SJCRH30 (cell line): ENCODE measurements at regions not wholly inside any gene's neighbourhood (a gene's known extent, or its start where the extent isn't known, plus 50 kb on each side); places are given as distances from the start of the nearest gene placed in this dataset.

Experiments used
- DNase-seq, 2 experiments: peaks; one replicate each; pipeline ENCODE4 v3.0.0-alpha.2; 2015 to 2020
- H3K27ac ChIP-seq: fragments of 250-450 bp; sonication (Bioruptor Pico); 2 replicates; pipeline ENCODE4 v1.5.1; 2020; ENCODE audit warnings: mild to moderate bottlenecking, moderate library complexity
- H3K27me3 ChIP-seq: fragments of 250-450 bp; sonication (Bioruptor Pico); 2 replicates; pipeline ENCODE4 v1.5.1; 2020; ENCODE audit warnings: mild to moderate bottlenecking, moderate library complexity
- H3K36me3 ChIP-seq: fragments of 250-450 bp; sonication (Bioruptor Pico); 2 replicates; pipeline ENCODE4 v1.5.1; 2020; ENCODE audit warnings: mild to moderate bottlenecking, moderate library complexity
- H3K4me1 ChIP-seq: fragments of 250-450 bp; sonication (Bioruptor Pico); 2 replicates; pipeline ENCODE4 v1.5.1; 2020; ENCODE audit warnings: mild to moderate bottlenecking, moderate library complexity
- H3K4me3 ChIP-seq: fragments of 250-450 bp; sonication (Bioruptor Pico); 2 replicates; pipeline ENCODE4 v1.5.1; 2020; ENCODE audit warnings: mild to moderate bottlenecking, moderate library complexity
- H3K9me3 ChIP-seq: fragments of 250-450 bp; sonication (Bioruptor Pico); replicated peaks from 2 replicates; pipeline ENCODE4 v1.5.1; 2020; ENCODE audit warnings: mild to moderate bottlenecking, moderate library complexity

- H3K27ac ChIP-seq, result no peak overlapping the region
- H3K36me3 ChIP-seq, result no peaks in the 10 kb centered on the region
- H3K27me3 ChIP-seq, result no peaks in the 10 kb centered on the region
- DNase-seq, result no peak
- H3K9me3 ChIP-seq, result no peaks in the 10 kb centered on the region
- no peaks in the 10 kb centered on the region for H3K4me1 ChIP-seq
- H3K4me3 ChIP-seq, result no peak overlapping the region
Observed at GRCh38 chr6:120590611-120591010, 743.7 kb downstream of the TBC1D32 start.

DNA sequence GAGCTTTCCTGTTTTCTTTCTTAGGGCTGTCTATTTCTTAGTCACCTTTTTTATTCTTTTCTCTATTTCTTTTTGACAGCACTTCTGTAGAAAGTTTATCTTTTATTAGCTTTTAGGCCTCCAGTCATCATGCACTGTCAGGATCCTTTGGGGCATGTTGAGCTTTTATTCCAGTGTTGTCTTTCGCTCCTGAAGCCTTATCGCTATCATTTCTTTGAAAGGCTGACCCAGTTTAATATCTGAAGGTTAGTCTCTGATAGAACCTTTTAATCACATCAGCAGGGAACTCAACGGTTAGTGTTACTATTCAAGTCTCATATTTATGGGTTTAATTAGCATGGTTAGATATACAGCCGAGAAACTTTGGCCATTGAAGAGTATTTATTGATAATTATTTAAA, 745.9 kb downstream of the TBC1D32 start:
- no peaks in the 10 kb centered on the region for H3K4me1 ChIP-seq
- no peaks in the 10 kb centered on the region for H3K27me3 ChIP-seq
- no peak overlapping the region for H3K4me3 ChIP-seq
- no peaks in the 10 kb centered on the region for H3K36me3 ChIP-seq
- no peak for DNase-seq
- H3K27ac ChIP-seq, result no peak overlapping the region
- no peaks in the 10 kb centered on the region for H3K9me3 ChIP-seq

DNA sequence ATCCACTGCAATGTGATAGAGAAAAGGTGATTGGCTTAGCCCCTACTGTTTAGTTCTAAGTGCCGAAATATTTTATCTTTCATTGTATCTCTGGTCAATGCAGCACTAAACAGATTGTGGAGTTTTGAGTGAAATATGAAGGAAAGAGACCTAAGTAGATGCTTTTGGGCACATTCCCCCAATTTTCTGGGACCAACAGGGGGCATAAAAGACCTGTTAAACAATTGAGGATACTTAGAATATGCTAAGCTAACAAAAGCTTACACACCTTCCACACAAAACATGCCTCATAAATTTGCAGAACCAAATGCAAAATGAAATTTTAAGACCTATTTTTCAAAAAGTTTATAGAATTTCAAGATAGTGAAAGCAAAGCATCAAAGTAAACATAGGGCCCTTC, 746.9 kb downstream of the TBC1D32 start:
- H3K27me3 ChIP-seq, result no peaks in the 10 kb centered on the region
- H3K4me3 ChIP-seq, result no peak overlapping the region
- H3K36me3 ChIP-seq, result no peaks in the 10 kb centered on the region
- no peak for DNase-seq
- H3K9me3 ChIP-seq, result no peaks in the 10 kb centered on the region
- H3K27ac ChIP-seq, result no peak overlapping the region
- H3K4me1 ChIP-seq, result no peaks in the 10 kb centered on the region

GRCh38 chr6:120584111-120584760, 750.0 kb downstream of the TBC1D32 start:
- H3K9me3 ChIP-seq, result no peaks in the 10 kb centered on the region
- H3K27me3 ChIP-seq, result no peaks in the 10 kb centered on the region
- no peaks in the 10 kb centered on the region for H3K4me1 ChIP-seq
- H3K36me3 ChIP-seq, result no peaks in the 10 kb centered on the region
- H3K4me3 ChIP-seq, result no peak overlapping the region
- H3K27ac ChIP-seq, result no peak overlapping the region
- DNase-seq, result no peak

GRCh38 chr6:120576061-120576460, 758.2 kb downstream of the TBC1D32 start:
- H3K27ac ChIP-seq, result no peak overlapping the region
- no peak for DNase-seq
- no peaks in the 10 kb centered on the region for H3K9me3 ChIP-seq
- no peaks in the 10 kb centered on the region for H3K27me3 ChIP-seq
- H3K4me1 ChIP-seq, result no peaks in the 10 kb centered on the region
- no peak overlapping the region for H3K4me3 ChIP-seq
- H3K36me3 ChIP-seq, result no peaks in the 10 kb centered on the region

GRCh38 chr6:120569714-120570113, 764.6 kb downstream of the TBC1D32 start:
- Histone ChIP-seq H3K4me3 (no peak overlapping the region), H3K9me3 (no peaks in the 10 kb centered on the region), H3K27me3 (no peaks in the 10 kb centered on the region), H3K36me3 (no peaks in the 10 kb centered on the region), H3K27ac (no peak overlapping the region), H3K4me1 (no peaks in the 10 kb centered on the region)
- no peak for DNase-seq

DNA sequence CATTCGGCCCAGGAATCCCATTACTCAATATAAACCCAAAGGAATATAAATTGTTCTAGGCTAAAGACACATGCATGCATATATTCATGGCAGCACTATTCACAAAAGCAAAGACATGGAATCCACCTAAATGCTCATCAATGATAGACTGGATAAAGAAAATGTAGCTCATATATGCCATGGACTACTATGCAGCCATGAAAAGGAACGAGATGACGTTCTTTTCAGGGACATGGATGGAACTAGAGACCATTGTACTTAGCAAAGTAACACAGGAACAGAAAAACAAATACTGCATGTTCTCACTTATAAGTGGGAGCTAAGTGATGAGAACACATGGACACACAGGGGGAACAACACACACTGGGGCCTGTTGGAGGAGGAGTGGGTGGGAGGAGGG, 769.5 kb downstream of the TBC1D32 start:
- Histone ChIP-seq H3K36me3 (no peaks in the 10 kb centered on the region), H3K4me3 (no peak overlapping the region), H3K27ac (no peak overlapping the region), H3K27me3 (no peaks in the 10 kb centered on the region), H3K4me1 (no peaks in the 10 kb centered on the region), H3K9me3 (no peaks in the 10 kb centered on the region)
- no peak for DNase-seq

GRCh38 chr6:120558294-120558693, 776.0 kb downstream of the TBC1D32 start:
- Histone ChIP-seq H3K9me3 (no peaks in the 10 kb centered on the region), H3K27ac (no peak overlapping the region), H3K4me1 (no peaks in the 10 kb centered on the region), H3K4me3 (no peak overlapping the region), H3K36me3 (no peaks in the 10 kb centered on the region), H3K27me3 (no peaks in the 10 kb centered on the region)
- DNase-seq, result no peak

DNA sequence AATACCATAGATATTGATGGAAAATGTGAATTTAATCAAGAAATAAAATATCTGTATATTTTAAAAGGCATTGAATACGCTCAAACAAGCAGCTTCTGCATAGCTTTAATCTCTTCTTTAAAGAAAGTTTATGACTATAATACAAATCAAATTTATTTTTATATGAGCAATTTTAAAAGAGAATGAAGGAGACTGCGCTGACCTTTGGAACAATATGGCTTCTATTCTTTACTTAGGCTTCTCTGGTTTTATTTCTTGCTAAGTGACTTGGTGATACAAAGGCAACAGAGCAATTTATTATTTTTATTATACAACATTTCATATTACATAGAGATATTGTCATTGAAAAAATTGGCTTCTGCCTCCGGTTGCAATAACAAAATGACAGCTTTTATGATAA, 776.7 kb downstream of the TBC1D32 start:
- H3K9me3 ChIP-seq, result no peaks in the 10 kb centered on the region
- no peaks in the 10 kb centered on the region for H3K36me3 ChIP-seq
- no peaks in the 10 kb centered on the region for H3K27me3 ChIP-seq
- no peak overlapping the region for H3K4me3 ChIP-seq
- H3K4me1 ChIP-seq, result no peaks in the 10 kb centered on the region
- DNase-seq, result no peak
- no peak overlapping the region for H3K27ac ChIP-seq

DNA sequence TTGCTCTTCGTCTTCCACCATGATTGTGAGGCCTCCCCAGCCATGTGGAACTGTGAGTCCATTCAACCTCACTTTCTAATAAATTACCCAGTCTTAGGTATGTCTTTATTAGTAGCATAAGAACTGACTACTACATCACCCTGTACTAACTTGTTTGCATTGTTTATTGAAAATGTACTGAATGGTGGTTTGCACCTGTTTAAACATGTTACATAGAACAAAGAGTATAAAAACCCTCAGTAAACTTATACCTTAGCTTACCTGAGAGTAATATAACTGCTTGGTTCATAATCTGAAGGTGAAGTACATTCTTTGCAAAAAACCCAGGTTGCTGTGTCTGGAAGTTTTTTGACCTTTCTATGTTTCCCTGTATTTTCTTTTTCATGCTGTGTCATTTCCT, 777.8 kb downstream of the TBC1D32 start:
- no peak overlapping the region for H3K27ac ChIP-seq
- H3K4me1 ChIP-seq, result no peaks in the 10 kb centered on the region
- no peak for DNase-seq
- H3K36me3 ChIP-seq, result no peaks in the 10 kb centered on the region
- H3K27me3 ChIP-seq, result no peaks in the 10 kb centered on the region
- H3K4me3 ChIP-seq, result no peak overlapping the region
- H3K9me3 ChIP-seq, result no peaks in the 10 kb centered on the region

DNA sequence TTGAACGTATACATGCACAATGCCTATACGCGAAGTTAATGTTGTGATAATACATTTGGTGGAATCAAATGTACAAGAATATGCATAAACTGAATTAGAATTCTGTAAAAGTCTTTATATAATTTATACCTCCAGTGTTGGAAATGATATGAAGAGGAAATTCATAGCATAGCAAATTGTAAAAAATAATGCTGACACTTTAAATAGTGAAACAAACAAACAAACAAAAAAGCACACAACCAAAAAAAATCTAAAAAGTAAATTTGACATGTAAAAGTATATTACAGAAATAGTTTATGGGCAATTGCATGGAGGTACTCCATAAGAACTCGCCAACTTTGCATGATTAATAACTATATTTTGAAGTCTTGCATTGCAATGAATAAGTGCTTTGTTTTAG, 780.9 kb downstream of the TBC1D32 start:
- no peaks in the 10 kb centered on the region for H3K27me3 ChIP-seq
- no peak for DNase-seq
- no peaks in the 10 kb centered on the region for H3K4me1 ChIP-seq
- H3K27ac ChIP-seq, result no peak overlapping the region
- H3K4me3 ChIP-seq, result no peak overlapping the region
- no peaks in the 10 kb centered on the region for H3K36me3 ChIP-seq
- H3K9me3 ChIP-seq, result no peaks in the 10 kb centered on the region

GRCh38 chr6:120545353-120545752, 788.9 kb downstream of the TBC1D32 start:
- Histone ChIP-seq H3K4me3 (no peak overlapping the region), H3K9me3 (no peaks in the 10 kb centered on the region), H3K27me3 (no peaks in the 10 kb centered on the region), H3K4me1 (no peaks in the 10 kb centered on the region), H3K27ac (no peak overlapping the region), H3K36me3 (no peaks in the 10 kb centered on the region)
- no peak for DNase-seq

GRCh38 chr6:120534954-120535353, 799.3 kb downstream of the TBC1D32 start:
- Histone ChIP-seq H3K27me3 (no peaks in the 10 kb centered on the region), H3K4me3 (no peak overlapping the region), H3K36me3 (no peaks in the 10 kb centered on the region), H3K27ac (no peak overlapping the region), H3K9me3 (no peaks in the 10 kb centered on the region), H3K4me1 (no peaks in the 10 kb centered on the region)
- DNase-seq, result no peak

DNA sequence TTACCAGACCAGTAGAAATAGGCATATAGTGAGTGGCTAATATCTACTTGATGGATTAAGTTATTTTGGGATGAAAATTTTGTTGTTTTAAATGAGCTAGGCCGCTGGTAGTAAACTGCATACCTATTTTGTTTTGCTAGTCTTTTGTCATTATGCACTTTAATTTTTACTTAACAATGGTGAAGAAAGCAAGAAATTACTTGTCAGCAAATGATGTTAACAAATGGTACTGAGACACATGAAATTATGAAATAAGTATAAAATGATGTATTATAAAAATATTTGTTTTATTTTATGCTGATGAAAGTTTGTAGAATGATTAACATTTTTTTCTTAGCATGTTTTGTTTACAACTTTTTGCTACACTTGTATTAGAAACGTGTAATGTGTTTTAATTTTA, 807.7 kb downstream of the TBC1D32 start:
- no peaks in the 10 kb centered on the region for H3K9me3 ChIP-seq
- DNase-seq, result no peak
- H3K4me1 ChIP-seq, result no peaks in the 10 kb centered on the region
- no peak overlapping the region for H3K4me3 ChIP-seq
- no peak overlapping the region for H3K27ac ChIP-seq
- no peaks in the 10 kb centered on the region for H3K27me3 ChIP-seq
- H3K36me3 ChIP-seq, result no peaks in the 10 kb centered on the region

- Histone ChIP-seq H3K9me3 (no peaks in the 10 kb centered on the region), H3K4me1 (no peaks in the 10 kb centered on the region), H3K4me3 (no peak overlapping the region), H3K36me3 (no peaks in the 10 kb centered on the region), H3K27me3 (no peaks in the 10 kb centered on the region), H3K27ac (no peak overlapping the region)
- no peak for DNase-seq
Observed at GRCh38 chr6:120514544-120514943, 819.7 kb downstream of the TBC1D32 start.

GRCh38 chr6:120511712-120512111, 822.6 kb downstream of the TBC1D32 start:
- no peak for DNase-seq
- H3K36me3 ChIP-seq, result no peaks in the 10 kb centered on the region
- no peak overlapping the region for H3K27ac ChIP-seq
- no peaks in the 10 kb centered on the region for H3K27me3 ChIP-seq
- H3K4me1 ChIP-seq, result no peaks in the 10 kb centered on the region
- H3K9me3 ChIP-seq, result no peaks in the 10 kb centered on the region
- no peak overlapping the region for H3K4me3 ChIP-seq
